HFF-Myc (cell line): ENCODE measurements at regions not wholly inside any gene's neighbourhood (a gene's known extent, or its start where the extent isn't known, plus 50 kb on each side); places are given as distances from the start of the nearest gene placed in this dataset.

ENCODE experiments used
- DNase-seq: peaks from one replicate; pipeline ENCODE4 v3.0.0-alpha.2; 2011; ENCODE audit warnings: low read depth; ENCODE audit errors: extremely low read depth
- H3K4me3 ChIP-seq: replicated peaks from 2 replicates; pipeline ENCODE4 v1.5.1; 2011; ENCODE audit warnings: low read depth, mild to moderate bottlenecking, control low read depth, low read length
- CTCF ChIP-seq: IDR thresholded peaks from 2 replicates; pipeline ENCODE4 v1.5.1; 2012; ENCODE audit warnings: mild to moderate bottlenecking, low read depth, low read length, control low read depth; ENCODE audit errors: missing control alignments

- no peak overlapping the region for H3K4me3 ChIP-seq
- DNase-seq = no peak
- no peak for TF ChIP-seq CTCF
Measured at GRCh38 chr10:93204494-93205485, 131.1 kb downstream of the CYP26A1 start.

GRCh38 chr10:93206652-93207051, 133.0 kb downstream of the CYP26A1 start:
- H3K4me3 ChIP-seq = no peak overlapping the region
- TF ChIP-seq CTCF = no peak
- no peak for DNase-seq

- DNase-seq = no peak
- TF ChIP-seq CTCF = no peak
- H3K4me3 ChIP-seq = no peak overlapping the region
Measured at GRCh38 chr10:93208717-93209464, 135.2 kb downstream of the CYP26A1 start.

GRCh38 chr10:93211991-93212390, 138.3 kb downstream of the CYP26A1 start:
- DNase-seq = no peak
- no peak overlapping the region for H3K4me3 ChIP-seq
- no peak for TF ChIP-seq CTCF

- DNase-seq = no peak
- TF ChIP-seq CTCF = no peak
- no peak overlapping the region for H3K4me3 ChIP-seq
Measured at GRCh38 chr10:93215312-93215711, 141.6 kb downstream of the CYP26A1 start.

GRCh38 chr10:93216341-93216985, 142.8 kb downstream of the CYP26A1 start:
- no peak overlapping the region for H3K4me3 ChIP-seq
- DNase-seq = no peak
- TF ChIP-seq CTCF = no peak
